Coronary artery (tissue), 2 donors: ENCODE measurements at regions not wholly inside any gene's neighbourhood (a gene's known extent, or its start where the extent isn't known, plus 50 kb on each side); places are given as distances from the start of the nearest gene placed in this dataset.

ENCODE experiments used
- DNase-seq: peaks from one replicate; pipeline ENCODE4 v3.0.0-alpha.2; 2017; ENCODE audit warnings: low spot score
- H3K27ac ChIP-seq, 2 donors: fragments of 200-600 bp; sonication (generic); one replicate each; pipeline ENCODE4 v1.5.1; 2016 to 2019
- H3K4me3 ChIP-seq: fragments of 200-600 bp; sonication (generic); 2 replicates; pipeline ENCODE4 v1.5.1; 2016; ENCODE audit warnings: mild to moderate bottlenecking, moderate library complexity
- CTCF ChIP-seq: fragments of 200-600 bp; sonication (generic); IDR thresholded peaks from one replicate; pipeline ENCODE4 v1.5.1; 2019; ENCODE audit warnings: antibody characterized with exemption

- no peak for DNase-seq
- Histone ChIP-seq H3K4me3 (no peak overlapping the region), H3K27ac (no peak overlapping the region)
- no peak for TF ChIP-seq CTCF
Observed at GRCh38 chr13:74070513-74070912, 63.7 kb downstream of the KLF12 start.

GRCh38 chr13:74070065-74070464 lies 64.1 kb downstream of the KLF12 start:
- H3K27ac ChIP-seq, result no peak overlapping the region
- no peak for TF ChIP-seq CTCF
- no peak for DNase-seq

GRCh38 chr13:74068471-74068870 lies 65.7 kb downstream of the KLF12 start:
- Histone ChIP-seq H3K4me3 (no peak overlapping the region), H3K27ac (no peak overlapping the region)
- TF ChIP-seq CTCF, result no peak
- DNase-seq, result no peak

More at GRCh38 chr13:74070065-74070464, 64.1 kb downstream of the KLF12 start:
- H3K4me3 ChIP-seq, result no peak overlapping the region

- DNase-seq, result no peak
- TF ChIP-seq CTCF, result no peak
- Histone ChIP-seq H3K27ac (no peak overlapping the region), H3K4me3 (no peak overlapping the region)
Observed at GRCh38 chr13:74067818-74068217, 66.4 kb downstream of the KLF12 start.

- H3K27ac ChIP-seq, result no peak overlapping the region
- no peak for DNase-seq
Observed at GRCh38 chr13:74066937-74067336, 67.3 kb downstream of the KLF12 start.

GRCh38 chr13:74064805-74065312 lies 69.3 kb downstream of the KLF12 start:
- DNase-seq, result no peak
- no peak overlapping the region for H3K4me3 ChIP-seq
- H3K27ac ChIP-seq, result no peak overlapping the region
- no peak for TF ChIP-seq CTCF

More at GRCh38 chr13:74066937-74067336, 67.3 kb downstream of the KLF12 start:
- no peak overlapping the region for H3K4me3 ChIP-seq
- TF ChIP-seq CTCF, result no peak

- TF ChIP-seq CTCF, result no peak
- no peak for DNase-seq
- peak overlapping the region; percentile 62 for H3K4me3 ChIP-seq
- peak overlapping the region; percentile 73 to 81 for H3K27ac ChIP-seq
Observed at GRCh38 chr13:74063533-74064100, 70.6 kb downstream of the KLF12 start.
